ENCODE measurements at regions not wholly inside any gene's neighbourhood (a gene's known extent, or its start where the extent isn't known, plus 50 kb on each side); places are given as distances from the start of the nearest gene placed in this dataset.

DNA sequence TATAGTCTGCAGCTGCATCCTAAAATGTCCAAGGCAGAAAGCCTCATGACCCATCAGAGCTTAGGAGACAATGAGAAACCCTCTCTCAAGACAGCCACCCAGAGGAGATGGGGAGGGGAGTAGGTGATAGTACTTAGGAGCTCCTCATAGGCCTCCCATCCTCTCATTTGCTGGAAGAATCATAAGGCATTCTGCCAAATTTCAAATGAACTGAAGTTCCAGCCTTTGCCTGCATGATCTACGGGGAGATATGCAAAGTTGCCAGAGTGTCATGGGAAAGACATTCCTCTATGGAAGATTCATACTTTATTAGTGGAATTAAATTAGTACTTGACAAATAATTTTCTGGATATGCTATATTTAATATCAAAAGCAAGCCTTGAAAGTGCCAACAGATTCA is 194.1 kb upstream of the GJE1 start:
- TF ChIP-seq, protein P1, sequence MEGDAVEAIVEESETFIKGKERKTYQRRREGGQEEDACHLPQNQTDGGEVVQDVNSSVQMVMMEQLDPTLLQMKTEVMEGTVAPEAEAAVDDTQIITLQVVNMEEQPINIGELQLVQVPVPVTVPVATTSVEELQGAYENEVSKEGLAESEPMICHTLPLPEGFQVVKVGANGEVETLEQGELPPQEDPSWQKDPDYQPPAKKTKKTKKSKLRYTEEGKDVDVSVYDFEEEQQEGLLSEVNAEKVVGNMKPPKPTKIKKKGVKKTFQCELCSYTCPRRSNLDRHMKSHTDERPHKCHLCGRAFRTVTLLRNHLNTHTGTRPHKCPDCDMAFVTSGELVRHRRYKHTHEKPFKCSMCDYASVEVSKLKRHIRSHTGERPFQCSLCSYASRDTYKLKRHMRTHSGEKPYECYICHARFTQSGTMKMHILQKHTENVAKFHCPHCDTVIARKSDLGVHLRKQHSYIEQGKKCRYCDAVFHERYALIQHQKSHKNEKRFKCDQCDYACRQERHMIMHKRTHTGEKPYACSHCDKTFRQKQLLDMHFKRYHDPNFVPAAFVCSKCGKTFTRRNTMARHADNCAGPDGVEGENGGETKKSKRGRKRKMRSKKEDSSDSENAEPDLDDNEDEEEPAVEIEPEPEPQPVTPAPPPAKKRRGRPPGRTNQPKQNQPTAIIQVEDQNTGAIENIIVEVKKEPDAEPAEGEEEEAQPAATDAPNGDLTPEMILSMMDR (conservative IDR thresholded peaks at IDR 0.05; ENCODE audit: low read depth, low read length) = no peak
- no peak for TF ChIP-seq EZH2 (IDR thresholded peaks at IDR 0.05; ENCODE audit: borderline replicate concordance, low read depth, low read length, poor library complexity, severe bottlenecking)

Data from A673 (cell line).